ENCODE measurements at regions not wholly inside any gene's neighbourhood (a gene's known extent, or its start where the extent isn't known, plus 50 kb on each side); places are given as distances from the start of the nearest gene placed in this dataset.

DNA sequence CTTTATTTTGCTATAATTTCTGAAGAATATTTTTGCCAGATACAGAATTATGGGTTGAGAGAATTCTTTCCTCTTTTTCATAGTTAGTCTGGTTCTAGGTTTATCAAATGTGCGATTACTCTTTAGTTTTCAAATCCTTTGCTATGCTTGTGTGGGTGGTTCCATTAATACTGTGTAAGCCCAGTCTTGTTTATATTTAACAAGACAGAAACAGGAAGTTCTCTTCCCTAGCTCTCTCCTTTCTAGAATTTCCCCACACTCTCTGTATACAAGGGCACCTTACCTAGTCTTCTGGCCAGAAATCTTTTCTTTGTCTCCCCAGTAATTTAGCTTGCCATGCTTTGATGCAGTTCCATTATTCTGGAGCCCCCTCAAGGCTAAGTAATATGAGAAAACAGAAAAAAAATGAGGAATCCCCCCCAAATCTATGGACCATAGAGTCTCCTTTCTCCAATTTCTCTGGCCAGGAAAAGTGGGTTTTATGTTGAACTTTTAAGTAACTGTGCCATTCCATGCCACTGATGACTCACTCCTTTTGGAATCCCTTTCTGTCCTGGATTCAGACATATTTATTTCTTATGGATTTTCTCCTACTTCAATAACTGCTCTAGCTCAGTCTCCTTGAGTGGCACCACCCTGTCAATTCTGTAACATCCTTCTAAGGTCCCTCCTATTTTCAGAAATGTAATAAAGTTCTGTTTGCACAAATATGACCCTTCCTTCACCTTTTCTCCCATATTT, 1714.1 kb downstream of the EFNA5 start:
- TF ChIP-seq POLR2A (IDR thresholded peaks at IDR 0.05), result no peak
- TF ChIP-seq, protein P1, sequence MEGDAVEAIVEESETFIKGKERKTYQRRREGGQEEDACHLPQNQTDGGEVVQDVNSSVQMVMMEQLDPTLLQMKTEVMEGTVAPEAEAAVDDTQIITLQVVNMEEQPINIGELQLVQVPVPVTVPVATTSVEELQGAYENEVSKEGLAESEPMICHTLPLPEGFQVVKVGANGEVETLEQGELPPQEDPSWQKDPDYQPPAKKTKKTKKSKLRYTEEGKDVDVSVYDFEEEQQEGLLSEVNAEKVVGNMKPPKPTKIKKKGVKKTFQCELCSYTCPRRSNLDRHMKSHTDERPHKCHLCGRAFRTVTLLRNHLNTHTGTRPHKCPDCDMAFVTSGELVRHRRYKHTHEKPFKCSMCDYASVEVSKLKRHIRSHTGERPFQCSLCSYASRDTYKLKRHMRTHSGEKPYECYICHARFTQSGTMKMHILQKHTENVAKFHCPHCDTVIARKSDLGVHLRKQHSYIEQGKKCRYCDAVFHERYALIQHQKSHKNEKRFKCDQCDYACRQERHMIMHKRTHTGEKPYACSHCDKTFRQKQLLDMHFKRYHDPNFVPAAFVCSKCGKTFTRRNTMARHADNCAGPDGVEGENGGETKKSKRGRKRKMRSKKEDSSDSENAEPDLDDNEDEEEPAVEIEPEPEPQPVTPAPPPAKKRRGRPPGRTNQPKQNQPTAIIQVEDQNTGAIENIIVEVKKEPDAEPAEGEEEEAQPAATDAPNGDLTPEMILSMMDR (IDR thresholded peaks at IDR 0.05), result no peak
